H1 (cell line): ENCODE measurements at regions not wholly inside any gene's neighbourhood (a gene's known extent, or its start where the extent isn't known, plus 50 kb on each side); places are given as distances from the start of the nearest gene placed in this dataset.

Experiments
- CTCF ChIA-PET: fragments of 300-600 bp; sonication (Branson Sonifier 250); formaldehyde crosslinking; loops from one replicate; lab custom pipeline; 2021; ENCODE audit not compliant: partially characterized antibody; lab: Charles Lee
- POLR2A ChIA-PET: fragments of 300-600 bp; sonication (Branson Sonifier 250); formaldehyde crosslinking; loops from one replicate; lab custom pipeline; 2021; ENCODE audit warnings: inconsistent platforms; ENCODE audit not compliant: partially characterized antibody; lab: Charles Lee
- DNase-seq, 2 experiments: peaks; one replicate each; pipeline versions ENCODE4 v3.0.0 to v3.0.0-alpha.2; 2010 to 2022; ENCODE audit warnings: low spot score in 2 of 2, low read depth in 1 of 2, mixed read lengths in 1 of 2
- FAIRE-seq: peaks from 2 replicates; lab custom pipeline; 2011; peaks lifted over from hg19 to GRCh38; lab: Jason Lieb, UNC
- H2AFZ ChIP-seq: 2 replicates; pipeline ENCODE4 v1.8.1; 2012; ENCODE audit warnings: low read length, inconsistent platforms
- H2AK5ac ChIP-seq: 2 replicates; pipeline ENCODE4 v1.6.1; 2013; ENCODE audit warnings: low read depth, low read length
- H2BK120ac ChIP-seq: replicated peaks from 2 replicates; pipeline ENCODE3; 2013; ENCODE audit warnings: low read depth, low read length, inconsistent platforms
- H2BK12ac ChIP-seq: 2 replicates; pipeline ENCODE4 v1.6.1; 2013; ENCODE audit warnings: low read depth, low read length
- H2BK15ac ChIP-seq: 2 replicates; pipeline ENCODE4 v1.6.1; 2013; ENCODE audit warnings: low read length
- H2BK20ac ChIP-seq: 2 replicates; pipeline ENCODE4 v1.6.1; 2013; ENCODE audit warnings: low read length
- H2BK5ac ChIP-seq: 2 replicates; pipeline ENCODE4 v1.6.1; 2013; ENCODE audit warnings: low read depth, low read length
- H3K14ac ChIP-seq: 2 replicates; pipeline ENCODE4 v1.6.1; 2013; ENCODE audit warnings: inconsistent platforms; ENCODE audit not compliant: insufficient read length
- H3K18ac ChIP-seq: 2 replicates; pipeline ENCODE4 v1.6.1; 2013; ENCODE audit warnings: low read length; ENCODE audit errors: extremely low read depth
- H3K23ac ChIP-seq: 2 replicates; pipeline ENCODE4 v1.6.1; 2013; ENCODE audit warnings: inconsistent platforms; ENCODE audit not compliant: insufficient read length
- H3K23me2 ChIP-seq: 2 replicates; pipeline ENCODE4 v1.6.1; 2013; ENCODE audit warnings: low read depth, low read length
- H3K27ac ChIP-seq: 2 replicates; pipeline ENCODE4 v1.6.1; 2011; ENCODE audit warnings: low read depth, low read length, inconsistent platforms
- H3K27me3 ChIP-seq, 4 experiments: replicated peaks in 1 of 4; 1 replicate in 1 of 4; 2 replicates in 3 of 4; pipeline versions ENCODE4 v1.6.1 to v1.8.1; 2011 to 2013; ENCODE audit warnings: low read length in 3 of 4, mild to moderate bottlenecking in 3 of 4, inconsistent platforms in 2 of 4, mixed read lengths in 2 of 4, moderate library complexity in 1 of 4; ENCODE audit not compliant: control insufficient read depth in 3 of 4, insufficient read depth in 3 of 4; ENCODE audit errors: extremely low read depth in 1 of 4
- H3K36me3 ChIP-seq, 4 experiments: 2 replicates each; pipeline versions ENCODE4 v1.6.1 to v1.8.1; 2011 to 2013; ENCODE audit warnings: mild to moderate bottlenecking in 4 of 4, low read length in 3 of 4, moderate library complexity in 2 of 4, control low read depth in 1 of 4, inconsistent platforms in 1 of 4; ENCODE audit not compliant: insufficient read depth in 4 of 4, control insufficient read depth in 2 of 4
- H3K4ac ChIP-seq: replicated peaks from 2 replicates; pipeline ENCODE3; 2013; ENCODE audit warnings: low read length, low read depth, mixed read lengths, inconsistent platforms; ENCODE audit not compliant: insufficient read length
- H3K4me1 ChIP-seq, 4 experiments: replicated peaks in 1 of 4; 1 replicate in 1 of 4; 2 replicates in 3 of 4; pipeline versions ENCODE4 v1.6.1 to v1.8.1; 2011 to 2013; ENCODE audit warnings: low read length in 3 of 4, inconsistent platforms in 2 of 4, mixed read lengths in 1 of 4; ENCODE audit not compliant: insufficient read depth in 4 of 4, control insufficient read depth in 3 of 4
- H3K4me2 ChIP-seq, 2 experiments: 2 replicates each; pipeline versions ENCODE4 v1.6.1 to v1.8.1; 2011 to 2013; ENCODE audit warnings: low read depth in 2 of 2, low read length in 2 of 2, control low read depth in 1 of 2, inconsistent platforms in 1 of 2, mild to moderate bottlenecking in 1 of 2; ENCODE audit not compliant: insufficient read depth in 1 of 2
- H3K4me3 ChIP-seq, 4 experiments: fragments of 200-600, 300-600 bp in 1 of 4; sonication (generic), shearing (Covaris generic), sonication (Bioruptor Twin) in 1 of 4; 2 replicates each; pipeline versions ENCODE4 v1.5.1 to v1.8.1; 2011 to 2016; ENCODE audit warnings: low read length in 4 of 4, low read depth in 3 of 4, control low read depth in 2 of 4, inconsistent platforms in 2 of 4, mild to moderate bottlenecking in 2 of 4, mixed read lengths in 1 of 4, moderate library complexity in 1 of 4; ENCODE audit not compliant: insufficient read depth in 2 of 4; ENCODE audit errors: extremely low read depth in 1 of 4
- H3K56ac ChIP-seq: replicated peaks from 2 replicates; pipeline ENCODE3; 2013; ENCODE audit warnings: low read depth, mild to moderate bottlenecking, mixed read lengths, low read length, inconsistent platforms; ENCODE audit not compliant: insufficient read length
- H3K79me1 ChIP-seq: 2 replicates; pipeline ENCODE4 v1.6.1; 2013; ENCODE audit warnings: low read depth, low read length, control low read depth
- H3K79me2 ChIP-seq, 2 experiments: 2 replicates each; pipeline versions ENCODE4 v1.6.1 to v1.8.1; 2012 to 2013; ENCODE audit warnings: low read length in 2 of 2, mild to moderate bottlenecking in 2 of 2, inconsistent platforms in 1 of 2; ENCODE audit not compliant: insufficient read depth in 2 of 2, control insufficient read depth in 1 of 2
- H3K9ac ChIP-seq, 4 experiments: replicated peaks in 1 of 4; 1 replicate in 1 of 4; 2 replicates in 3 of 4; pipeline versions ENCODE4 v1.6.1 to v1.8.1; 2011 to 2013; ENCODE audit warnings: low read depth in 3 of 4, low read length in 3 of 4, control low read depth in 2 of 4, mild to moderate bottlenecking in 2 of 4, moderate library complexity in 2 of 4, inconsistent platforms in 1 of 4; ENCODE audit errors: extremely low read depth in 1 of 4
- H3K9me3 ChIP-seq, 2 experiments: 2 replicates each; pipeline versions ENCODE4 v1.6.1 to v1.8.1; 2012 to 2013; ENCODE audit warnings: mild to moderate bottlenecking in 2 of 2, moderate library complexity in 2 of 2, control low read depth in 1 of 2, inconsistent platforms in 1 of 2, low read depth in 1 of 2, low read length in 1 of 2, mixed read lengths in 1 of 2; ENCODE audit not compliant: insufficient read depth in 2 of 2
- H4K20me1 ChIP-seq, 2 experiments: replicated peaks in 1 of 2; 2 replicates each; pipeline versions ENCODE3 to v1.8.1; 2011 to 2013; ENCODE audit warnings: inconsistent platforms in 2 of 2, low read length in 2 of 2, mild to moderate bottlenecking in 1 of 2; ENCODE audit not compliant: insufficient read depth in 2 of 2, control insufficient read depth in 1 of 2
- H4K5ac ChIP-seq: 2 replicates; pipeline ENCODE4 v1.6.1; 2013; ENCODE audit warnings: low read length, low read depth, mixed read lengths, inconsistent platforms; ENCODE audit not compliant: insufficient read length
- H4K8ac ChIP-seq: 2 replicates; pipeline ENCODE4 v1.8.0; 2013; ENCODE audit warnings: mild to moderate bottlenecking, moderate library complexity, low read length, inconsistent platforms; ENCODE audit not compliant: insufficient read depth; ENCODE audit errors: extremely low read depth
- H4K91ac ChIP-seq: replicated peaks from 2 replicates; pipeline ENCODE3; 2013; ENCODE audit warnings: low read length, mixed read lengths, inconsistent platforms; ENCODE audit not compliant: insufficient read length
- CHD2 ChIP-seq: IDR thresholded peaks from 2 replicates; pipeline ENCODE4 v1.6.1; 2012; ENCODE audit warnings: low read length, improper control_type of control experiment
- JUN ChIP-seq: IDR thresholded peaks from 2 replicates; pipeline ENCODE4 v1.6.1; 2011; ENCODE audit warnings: low read depth, mild to moderate bottlenecking, improper control_type of control experiment, low read length
- JUND ChIP-seq: IDR thresholded peaks from 2 replicates; pipeline ENCODE4 v1.6.1; 2011; ENCODE audit warnings: mild to moderate bottlenecking, improper control_type of control experiment, low read length
- TEAD4 ChIP-seq: IDR thresholded peaks from 2 replicates; pipeline ENCODE4 v1.6.1; 2012; ENCODE audit warnings: low read depth, low read length, inconsistent platforms, mixed read lengths
- WGBS, 2 experiments: shearing (Covaris generic) in 1 of 2; methylation state at CpG; one replicate each; pipeline versions ENCODE4 v1.1.6 to v1.1.7; 2013 to 2015; ENCODE audit warnings: low lambda C conversion rate in 2 of 2, mixed read lengths in 2 of 2, inconsistent platforms in 1 of 2, low coverage in 1 of 2, missing lambda C conversion rate in 1 of 2; ENCODE audit not compliant: insufficient replicate concordance in 2 of 2, insufficient coverage in 1 of 2, insufficient read length in 1 of 2; ENCODE audit errors: extremely low coverage in 1 of 2, missing lambda C conversion rate in 1 of 2; 5-methylcytosine and 5-hydroxymethylcytosine counted together

- Histone ChIP-seq H4K20me1 (no peaks in the 10 kb centered on the region), H2BK12ac (peak overlapping the region; percentile 50; the same call in 1 of the 2 replicates), H3K14ac (no peak overlapping the region), H2BK5ac (peak overlapping the region; percentile 66; the same call in 1 of the 2 replicates), H2AFZ (no peak overlapping the region), H3K9ac (no peak overlapping the region), H3K4me3 (no peak overlapping the region), H3K56ac (no peak overlapping the region), H2BK20ac (no peak overlapping the region), H3K36me3 (no peaks in the 10 kb centered on the region), H3K79me2 (no peaks in the 10 kb centered on the region), H4K5ac (no peak overlapping the region), H4K8ac (no peak overlapping the region), H3K79me1 (no peaks in the 10 kb centered on the region), H2AK5ac (no peak overlapping the region), H3K4me2 (0 out of 4 replicates have a peak overlapping the region, but pooled peaks of 1 of the 2 experiments have one; percentile 27), H2BK15ac (no peak overlapping the region), H3K18ac (no peak overlapping the region; the same call in 1 of the 2 replicates), H3K9me3 (no peaks in the 10 kb centered on the region), H3K23me2 (no peaks in the 10 kb centered on the region), H3K27me3 (no peaks in the 10 kb centered on the region), H3K4ac (no peak overlapping the region), H4K91ac (no peak overlapping the region), H2BK120ac (no peak overlapping the region), H3K27ac (no peak overlapping the region), H3K23ac (no peak overlapping the region), H3K4me1 (peaks cover 0 to 10% (median 0%) of the 10 kb centered on the region in 4 experiments; a peak in 1 of 7 replicates)
- no peak for FAIRE-seq
- peak; percentile 40; the same call in 1 of the 2 replicates for TF ChIP-seq JUN
- TF ChIP-seq CHD2 = no peak
- TF ChIP-seq JUND = peak; percentile 72
- peak; percentile 70; the same call in 1 of the 2 replicates for TF ChIP-seq TEAD4
- POLR2A ChIA-PET = no interaction called here
- DNase-seq = no peak
- CTCF ChIA-PET = interaction anchor here (0.8 to 1.5 kb wide), 2 partner anchors 42 to 65 kb away, joined by 3 to 4 read pairs; no protein-coding TSS in a partner anchor
- 56% methylated on average over 2 of the region's 2 CpGs; no CpG with 5 or more reads in 1 of the 2 experiments for whole genome bisulfite sequencing, 2 experiments
Observed at GRCh38 chr2:109694190-109694589, 80.0 kb downstream of the SOWAHC start.
